ENCODE measurements at regions not wholly inside any gene's neighbourhood (a gene's known extent, or its start where the extent isn't known, plus 50 kb on each side); places are given as distances from the start of the nearest gene placed in this dataset.

GRCh38 chr6:103456652-103457051 lies 1403.1 kb downstream of the HACE1 start (continued):
- TF ChIP-seq YY1 (IDR thresholded peaks at IDR 0.05; ENCODE audit: low read depth, low read length) (no peak), RFX5 (IDR thresholded peaks at IDR 0.05; ENCODE audit: borderline replicate concordance, low read depth, low read length) (no peak)
- TF ChIP-seq, protein P1, sequence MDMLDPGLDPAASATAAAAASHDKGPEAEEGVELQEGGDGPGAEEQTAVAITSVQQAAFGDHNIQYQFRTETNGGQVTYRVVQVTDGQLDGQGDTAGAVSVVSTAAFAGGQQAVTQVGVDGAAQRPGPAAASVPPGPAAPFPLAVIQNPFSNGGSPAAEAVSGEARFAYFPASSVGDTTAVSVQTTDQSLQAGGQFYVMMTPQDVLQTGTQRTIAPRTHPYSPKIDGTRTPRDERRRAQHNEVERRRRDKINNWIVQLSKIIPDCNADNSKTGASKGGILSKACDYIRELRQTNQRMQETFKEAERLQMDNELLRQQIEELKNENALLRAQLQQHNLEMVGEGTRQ (IDR thresholded peaks at IDR 0.05; ENCODE audit: low read length), result no peak

Data from H1 (cell line).